Muscle of arm (tissue), 1 donor: ENCODE measurements at regions not wholly inside any gene's neighbourhood (a gene's known extent, or its start where the extent isn't known, plus 50 kb on each side); places are given as distances from the start of the nearest gene placed in this dataset.

Source experiments
- DNase-seq: peaks from one replicate; pipeline ENCODE4 v3.0.0-alpha.2; 2013

GRCh38 chr12:25714198-25714984 lies 161.3 kb upstream of the LMNTD1 start:
- no peak for DNase-seq

- DNase-seq, result peak; percentile 62
Observed at GRCh38 chr12:25715102-25715501, 162.0 kb upstream of the LMNTD1 start.

- no peak for DNase-seq
Observed at GRCh38 chr12:25716842-25717241, 163.8 kb upstream of the LMNTD1 start.

- DNase-seq, result no peak
Observed at GRCh38 chr12:25717552-25717951, 164.5 kb upstream of the LMNTD1 start.

GRCh38 chr12:25718081-25718731 lies 165.1 kb upstream of the LMNTD1 start:
- no peak for DNase-seq

GRCh38 chr12:25719505-25719904 lies 166.4 kb upstream of the LMNTD1 start:
- no peak for DNase-seq

GRCh38 chr12:25723336-25723735 lies 170.3 kb upstream of the LMNTD1 start:
- DNase-seq, result peak; percentile 51

GRCh38 chr12:25723921-25724491 lies 170.9 kb upstream of the LMNTD1 start:
- DNase-seq, result peak; percentile 89

GRCh38 chr12:25725470-25725869 lies 172.4 kb upstream of the LMNTD1 start:
- DNase-seq, result peak; percentile 60

GRCh38 chr12:25725931-25726330 lies 172.8 kb upstream of the LMNTD1 start:
- DNase-seq, result peak; percentile 90

GRCh38 chr12:25728056-25728595 lies 175.0 kb upstream of the LMNTD1 start:
- no peak for DNase-seq

GRCh38 chr12:25730489-25731349 lies 177.6 kb upstream of the LMNTD1 start:
- DNase-seq, result no peak

- no peak for DNase-seq
Observed at GRCh38 chr12:25733541-25733940, 180.5 kb upstream of the LMNTD1 start.

- no peak for DNase-seq
Observed at GRCh38 chr12:25734529-25735180, 181.6 kb upstream of the LMNTD1 start.

GRCh38 chr12:25740617-25741016 lies 187.5 kb upstream of the LMNTD1 start:
- no peak for DNase-seq

GRCh38 chr12:25741917-25742316 lies 188.8 kb upstream of the LMNTD1 start:
- no peak for DNase-seq

- no peak for DNase-seq
Observed at GRCh38 chr12:25743679-25744215, 190.7 kb upstream of the LMNTD1 start.

- no peak for DNase-seq
Observed at GRCh38 chr12:25744313-25744712, 191.2 kb upstream of the LMNTD1 start.

- no peak for DNase-seq
Observed at GRCh38 chr12:25745281-25745680, 192.2 kb upstream of the LMNTD1 start.

- DNase-seq, result no peak
Observed at GRCh38 chr12:25746131-25746530, 193.0 kb upstream of the LMNTD1 start.

GRCh38 chr12:25752710-25753309 lies 199.7 kb upstream of the LMNTD1 start:
- DNase-seq, result peak; percentile 27
